ENCODE measurements at regions not wholly inside any gene's neighbourhood (a gene's known extent, or its start where the extent isn't known, plus 50 kb on each side); places are given as distances from the start of the nearest gene placed in this dataset.
"Not testable (repeated sequence)": the region's sequence is repeated elsewhere in the genome, so short reads cannot be mapped to it uniquely, and the experiment has no call there.

DNA sequence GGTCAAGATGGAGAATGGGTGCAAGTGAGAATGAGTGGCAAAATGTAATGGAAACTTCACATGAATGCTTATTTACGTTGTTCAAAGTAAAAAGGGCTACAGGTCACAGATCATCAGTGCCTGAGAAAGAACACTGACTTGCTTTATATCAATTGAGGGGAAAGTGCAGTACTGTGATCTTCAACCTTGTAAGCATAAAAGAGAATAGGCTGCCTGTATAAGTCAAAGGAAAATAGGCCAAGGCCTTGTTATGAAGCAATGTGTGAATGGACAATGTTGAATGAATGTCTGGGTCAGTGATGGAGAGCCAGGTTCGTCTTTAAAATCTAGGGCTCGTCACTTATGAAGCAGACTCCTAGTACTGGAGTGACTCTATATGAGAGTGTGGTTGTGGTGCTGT lies 158.6 kb upstream of the NT5E start:
- ATAC-seq = no peak
- Mint-ChIP-seq H3K4me1 (ENCODE audit: low read depth) (no peaks in the 10 kb centered on the region), H3K27ac (no peak overlapping the region), H3K27me3 (peaks cover 6% of the 10 kb centered on the region), H3K9me3 (peaks cover 3% of the 10 kb centered on the region), H3K36me3 (ENCODE audit: low read depth) (no peaks in the 10 kb centered on the region), H3K4me3 (no peak overlapping the region)
- no peak for DNase-seq
- POLR2A ChIA-PET = no interaction called here
- TF ChIP-seq, protein P1, sequence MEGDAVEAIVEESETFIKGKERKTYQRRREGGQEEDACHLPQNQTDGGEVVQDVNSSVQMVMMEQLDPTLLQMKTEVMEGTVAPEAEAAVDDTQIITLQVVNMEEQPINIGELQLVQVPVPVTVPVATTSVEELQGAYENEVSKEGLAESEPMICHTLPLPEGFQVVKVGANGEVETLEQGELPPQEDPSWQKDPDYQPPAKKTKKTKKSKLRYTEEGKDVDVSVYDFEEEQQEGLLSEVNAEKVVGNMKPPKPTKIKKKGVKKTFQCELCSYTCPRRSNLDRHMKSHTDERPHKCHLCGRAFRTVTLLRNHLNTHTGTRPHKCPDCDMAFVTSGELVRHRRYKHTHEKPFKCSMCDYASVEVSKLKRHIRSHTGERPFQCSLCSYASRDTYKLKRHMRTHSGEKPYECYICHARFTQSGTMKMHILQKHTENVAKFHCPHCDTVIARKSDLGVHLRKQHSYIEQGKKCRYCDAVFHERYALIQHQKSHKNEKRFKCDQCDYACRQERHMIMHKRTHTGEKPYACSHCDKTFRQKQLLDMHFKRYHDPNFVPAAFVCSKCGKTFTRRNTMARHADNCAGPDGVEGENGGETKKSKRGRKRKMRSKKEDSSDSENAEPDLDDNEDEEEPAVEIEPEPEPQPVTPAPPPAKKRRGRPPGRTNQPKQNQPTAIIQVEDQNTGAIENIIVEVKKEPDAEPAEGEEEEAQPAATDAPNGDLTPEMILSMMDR (IDR thresholded peaks at IDR 0.05) = no peak
- CTCF ChIA-PET = no interaction called here
- intact Hi-C loops (cut with micrococcal nuclease) = no loop called here

- H3K27ac Mint-ChIP-seq = no peak overlapping the region
- DNase-seq (no peak), ATAC-seq (no peak)
- POLR2A ChIA-PET = no interaction called here
- intact Hi-C loops (cut with micrococcal nuclease) = no loop called here
- CTCF ChIA-PET = no interaction called here
- no peaks in the 10 kb centered on the region for H3K4me1 Mint-ChIP-seq (ENCODE audit: low read depth)
- peaks cover 3% of the 10 kb centered on the region for H3K9me3 Mint-ChIP-seq
- TF ChIP-seq, protein P1 (IDR thresholded peaks at IDR 0.05) = no peak
- no peak overlapping the region for H3K4me3 Mint-ChIP-seq
- H3K36me3 Mint-ChIP-seq (ENCODE audit: low read depth) = no peaks in the 10 kb centered on the region
- peaks cover 7% of the 10 kb centered on the region for H3K27me3 Mint-ChIP-seq
These were observed 162.2 kb upstream of the NT5E start for GRCh38 chr6:85287654-85288053.

DNA sequence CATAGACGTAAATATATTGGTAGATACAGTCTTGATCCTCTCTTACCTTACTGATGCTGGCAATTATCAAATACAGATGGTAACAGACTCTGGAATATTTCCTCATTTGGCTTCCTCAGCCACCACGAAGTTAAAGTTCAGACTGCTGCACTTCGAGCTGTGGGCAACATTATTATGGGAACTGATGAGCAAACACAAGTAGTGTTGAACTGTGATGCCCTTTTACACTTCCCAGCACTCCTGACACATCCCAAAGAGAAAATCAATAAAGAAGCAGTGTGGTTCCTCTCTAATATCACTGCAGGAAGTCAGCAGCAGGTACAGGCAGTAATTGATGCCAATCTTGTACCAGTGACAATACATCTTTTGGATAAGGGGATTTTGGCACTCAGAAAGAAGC lies 162.7 kb upstream of the NT5E start:
- ATAC-seq (no peak), DNase-seq (no peak)
- peaks cover 7% of the 10 kb centered on the region for H3K27me3 Mint-ChIP-seq
- no peaks in the 10 kb centered on the region for H3K36me3 Mint-ChIP-seq (ENCODE audit: low read depth)
- CTCF ChIA-PET = no interaction called here
- H3K27ac Mint-ChIP-seq = no peak overlapping the region
- POLR2A ChIA-PET = no interaction called here
- H3K4me3 Mint-ChIP-seq = no peak overlapping the region
- intact Hi-C loops (cut with micrococcal nuclease) = no loop called here
- TF ChIP-seq, protein P1 (IDR thresholded peaks at IDR 0.05) = no peak
- H3K9me3 Mint-ChIP-seq = peaks cover 3% of the 10 kb centered on the region
- H3K4me1 Mint-ChIP-seq (ENCODE audit: low read depth) = no peaks in the 10 kb centered on the region

- DNase-seq; H3K4me3 Mint-ChIP-seq; H3K27ac Mint-ChIP-seq; ATAC-seq; H3K4me1 Mint-ChIP-seq (ENCODE audit: low read depth); H3K9me3 Mint-ChIP-seq; intact Hi-C loops (cut with micrococcal nuclease); H3K27me3 Mint-ChIP-seq; CTCF ChIA-PET; POLR2A ChIA-PET; H3K36me3 Mint-ChIP-seq (ENCODE audit: low read depth): not testable (repeated sequence)
These were observed 163.4 kb upstream of the NT5E start for GRCh38 chr6:85286507-85286906.

- Mint-ChIP-seq H3K27me3 (peaks cover 5% of the 10 kb centered on the region), H3K4me3 (no peak overlapping the region), H3K36me3 (ENCODE audit: low read depth) (no peaks in the 10 kb centered on the region), H3K4me1 (ENCODE audit: low read depth) (no peaks in the 10 kb centered on the region), H3K27ac (no peak overlapping the region), H3K9me3 (peaks cover 3% of the 10 kb centered on the region)
- CTCF ChIA-PET = interaction anchor here (1.4 kb wide), 1 partner anchor 37 kb away, joined by 4 read pairs; no protein-coding TSS in a partner anchor
- ATAC-seq = no peak
- intact Hi-C loops (cut with micrococcal nuclease) = no loop called here
- TF ChIP-seq, protein P1 (IDR thresholded peaks at IDR 0.05) = no peak
- DNase-seq = no peak
- POLR2A ChIA-PET = no interaction called here
These were observed 163.9 kb upstream of the NT5E start for GRCh38 chr6:85285934-85286333.

DNA sequence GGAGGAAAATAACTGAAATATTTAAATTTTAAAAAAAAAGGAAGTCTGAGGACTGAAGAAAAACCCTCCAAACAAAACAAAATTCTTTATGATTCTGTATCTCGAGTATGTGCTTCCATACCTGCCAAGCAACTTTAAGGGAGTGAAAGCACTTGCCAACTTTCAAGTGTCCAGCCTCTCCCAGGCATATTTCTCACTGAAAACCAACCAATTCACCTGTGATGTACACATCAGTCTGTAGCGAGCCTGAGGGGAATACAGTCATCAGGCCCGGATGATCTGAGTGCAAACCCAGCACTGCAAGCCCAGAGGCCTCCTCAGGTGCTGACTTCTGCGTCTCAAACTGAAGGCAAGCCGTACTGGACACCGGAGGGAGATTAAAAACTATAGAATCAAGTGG lies 164.8 kb upstream of the NT5E start:
- Mint-ChIP-seq H3K4me1 (ENCODE audit: low read depth) (no peaks in the 10 kb centered on the region), H3K36me3 (ENCODE audit: low read depth) (no peaks in the 10 kb centered on the region), H3K9me3 (no peaks in the 10 kb centered on the region), H3K27ac (no peak overlapping the region), H3K27me3 (peaks cover 5% of the 10 kb centered on the region), H3K4me3 (no peak overlapping the region)
- ChIA-PET POLR2A (no interaction called here), CTCF (interaction anchor here (1.4 kb wide), 1 partner anchor 38 kb away, joined by 4 read pairs; no protein-coding TSS in a partner anchor)
- ATAC-seq = no peak
- TF ChIP-seq, protein P1 (IDR thresholded peaks at IDR 0.05) = no peak
- DNase-seq = no peak
- intact Hi-C loops (cut with micrococcal nuclease) = no loop called here
